ENCODE measurements at regions not wholly inside any gene's neighbourhood (a gene's known extent, or its start where the extent isn't known, plus 50 kb on each side); places are given as distances from the start of the nearest gene placed in this dataset.

GRCh38 chr21:22278366-22278765 is 1280.2 kb downstream of the NCAM2 start:
- Histone ChIP-seq H3K79me1 (ENCODE audit: low read depth, low read length) (no peaks in the 10 kb centered on the region), H3K23me2 (ENCODE audit: low read depth, low read length) (no peaks in the 10 kb centered on the region), H4K20me1 (replicated peaks in 1 of 2; ENCODE audit: control insufficient read depth in 1 of 2, insufficient read depth in 2 of 2, low read length in 2 of 2) (no peaks in the 10 kb centered on the region), H4K8ac (ENCODE audit: extremely low read depth, insufficient read depth, low read length) (no peak overlapping the region), H3K18ac (ENCODE audit: extremely low read depth, low read length) (no peak overlapping the region), H3K79me2 (ENCODE audit: control insufficient read depth in 1 of 2, insufficient read depth in 2 of 2, low read length in 2 of 2) (no peaks in the 10 kb centered on the region), H2BK12ac (ENCODE audit: low read depth, low read length) (no peak overlapping the region), H3K27ac (ENCODE audit: low read depth, low read length) (no peak overlapping the region), H3K9ac (replicated peaks in 1 of 4; ENCODE audit: extremely low read depth in 1 of 4, low read depth in 3 of 4, low read length in 3 of 4) (no peak overlapping the region), H3K4me3 (ENCODE audit: extremely low read depth in 1 of 4, insufficient read depth in 2 of 4, low read depth in 3 of 4, low read length in 4 of 4) (no peak overlapping the region), H2BK15ac (ENCODE audit: low read length) (no peak overlapping the region), H2AFZ (ENCODE audit: low read length) (no peak overlapping the region), H2BK120ac (replicated peaks; ENCODE audit: low read depth, low read length) (no peak overlapping the region), H2BK20ac (ENCODE audit: low read length) (no peak overlapping the region), H3K14ac (ENCODE audit: insufficient read length) (no peak overlapping the region), H3K36me3 (ENCODE audit: control insufficient read depth in 2 of 4, insufficient read depth in 4 of 4, low read length in 3 of 4) (no peaks in the 10 kb centered on the region), H3K56ac (replicated peaks; ENCODE audit: insufficient read length, low read depth, low read length) (no peak overlapping the region), H2AK5ac (ENCODE audit: low read depth, low read length) (no peak overlapping the region), H2BK5ac (ENCODE audit: low read depth, low read length) (no peak overlapping the region), H4K91ac (replicated peaks; ENCODE audit: insufficient read length, low read length) (no peak overlapping the region), H3K23ac (ENCODE audit: insufficient read length) (no peak overlapping the region), H3K27me3 (replicated peaks in 1 of 4; ENCODE audit: control insufficient read depth in 3 of 4, extremely low read depth in 1 of 4, insufficient read depth in 3 of 4, low read length in 3 of 4) (no peaks in the 10 kb centered on the region), H3K4ac (replicated peaks; ENCODE audit: insufficient read length, low read depth, low read length) (no peak overlapping the region), H4K5ac (ENCODE audit: insufficient read length, low read depth, low read length) (no peak overlapping the region), H3K9me3 (ENCODE audit: insufficient read depth in 2 of 2, low read depth in 1 of 2, low read length in 1 of 2) (peaks cover 2 to 3% of the 10 kb centered on the region in 2 experiments; a peak in 1 of 4 replicates), H3K4me1 (replicated peaks in 1 of 4; ENCODE audit: control insufficient read depth in 3 of 4, insufficient read depth in 4 of 4, low read length in 3 of 4) (no peaks in the 10 kb centered on the region; a peak in 1 of 7 replicates), H3K4me2 (ENCODE audit: insufficient read depth in 1 of 2, low read depth in 2 of 2, low read length in 2 of 2) (no peak overlapping the region)
- DNase-seq (ENCODE audit: low read depth in 1 of 2, low spot score in 2 of 2) (no peak), FAIRE-seq (no peak)
- ChIA-PET CTCF (ENCODE audit: partially characterized antibody) (interaction anchor here (0.6 to 0.8 kb wide), 3 partner anchors 18 to 96 kb away, joined by 3 read pairs; no protein-coding TSS in a partner anchor), POLR2A (ENCODE audit: partially characterized antibody) (no interaction called here)
- TF ChIP-seq EGR1 (IDR thresholded peaks at IDR 0.05; ENCODE audit: borderline replicate concordance, low read depth, low read length), result no peak
- 88% methylated on average over 2 of the region's 2 CpGs; no CpG with 5 or more reads in 1 of the 2 experiments for WGBS, 2 experiments (ENCODE audit: extremely low coverage in 1 of 2, insufficient coverage in 1 of 2, insufficient read length in 1 of 2, insufficient replicate concordance in 2 of 2, low coverage in 1 of 2, low lambda C conversion rate in 2 of 2, missing lambda C conversion rate in 1 of 2)

All from H1 (cell line).